SK-N-MC (cell line): ENCODE measurements at regions not wholly inside any gene's neighbourhood (a gene's known extent, or its start where the extent isn't known, plus 50 kb on each side); places are given as distances from the start of the nearest gene placed in this dataset.

Experiments
- EZH2 ChIP-seq: fragments of 200-600 bp; sonication (generic); IDR thresholded peaks from one replicate; pipeline ENCODE4 v1.6.1; 2017; ENCODE audit warnings: antibody characterized with exemption
- FOXP2 ChIP-seq: optimal IDR thresholded peaks from 2 replicates; pipeline ENCODE3; 2011; ENCODE audit warnings: mild to moderate bottlenecking, moderate library complexity; ENCODE audit not compliant: insufficient read depth; ENCODE audit errors: extremely low read length, control extremely low read depth
- POLR2AphosphoS5 ChIP-seq: IDR thresholded peaks from 2 replicates; pipeline ENCODE4 v1.6.1; 2012; ENCODE audit warnings: mild to moderate bottlenecking, low read depth, low read length, borderline replicate concordance

GRCh38 chr16:9154567-9155410 lies 63.3 kb downstream of the HAPSTR1 start:
- TF ChIP-seq EZH2: no peak
- no peak for TF ChIP-seq POLR2AphosphoS5
- TF ChIP-seq FOXP2: no peak
